ENCODE measurements at regions not wholly inside any gene's neighbourhood (a gene's known extent, or its start where the extent isn't known, plus 50 kb on each side); places are given as distances from the start of the nearest gene placed in this dataset.

DNA sequence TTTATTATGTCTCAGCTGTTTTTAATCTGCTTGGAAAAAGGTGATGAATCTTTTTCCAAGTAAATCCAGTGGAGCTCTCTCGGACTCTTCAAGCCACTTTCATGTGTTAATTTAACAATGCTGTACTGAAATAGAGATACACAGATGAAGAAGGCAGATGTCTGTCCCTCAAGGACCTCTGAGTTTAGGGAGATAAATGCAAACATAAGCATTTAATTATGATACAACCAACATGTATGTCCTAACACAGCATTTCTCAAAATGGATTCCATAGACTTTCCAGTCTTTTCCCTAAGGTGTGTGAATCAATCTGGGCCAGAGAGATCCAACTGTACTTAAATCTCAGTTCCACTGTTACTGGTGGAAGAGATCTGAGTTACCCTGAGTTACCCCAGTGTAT lies 262.4 kb downstream of the RND3 start:
- Histone ChIP-seq H3K9ac (ENCODE audit: control insufficient read depth, extremely low read depth, insufficient read depth, low read length) (no peak overlapping the region), H3K4me2 (ENCODE audit: control insufficient read depth, extremely low read depth, insufficient read depth, low read depth, low read length) (no peak overlapping the region), H3K4me3 (ENCODE audit: control insufficient read depth in 2 of 3, extremely low read depth in 1 of 3, insufficient read depth in 2 of 3, low read depth in 1 of 3, low read length in 3 of 3) (no peak overlapping the region), H3K9me3 (ENCODE audit: control insufficient read depth, low read depth, low read length) (no peaks in the 10 kb centered on the region), H3K36me3 (ENCODE audit: control insufficient read depth in 2 of 2, extremely low read depth in 1 of 2, insufficient read depth in 2 of 2, low read length in 2 of 2) (no peaks in the 10 kb centered on the region), H3K79me2 (ENCODE audit: control insufficient read depth, insufficient read depth, low read length) (no peaks in the 10 kb centered on the region), H3K27me3 (ENCODE audit: control insufficient read depth, extremely low read depth, insufficient read depth, low read length) (no peaks in the 10 kb centered on the region), H2AFZ (ENCODE audit: control insufficient read depth, low read length) (no peak overlapping the region), H3K4me1 (ENCODE audit: control insufficient read depth, extremely low read depth, insufficient read depth, low read length) (no peaks in the 10 kb centered on the region), H3K27ac (ENCODE audit: control insufficient read depth, insufficient read depth, low read length) (no peak overlapping the region), H3K9me1 (ENCODE audit: control insufficient read depth, extremely low read depth, insufficient read depth, low read length) (no peaks in the 10 kb centered on the region), H4K20me1 (ENCODE audit: control insufficient read depth, extremely low read depth, insufficient read depth, low read length) (no peaks in the 10 kb centered on the region)
- FAIRE-seq (no peak), DNase-seq (ENCODE audit: low read depth, low spot score) (no peak)
- dilution Hi-C loops (cut with MboI; ENCODE audit: extremely low pct_ligation_motif_present, low sequenced_read_pairs): no loop called here
- TF ChIP-seq EZH2 (IDR thresholded peaks at IDR 0.05; ENCODE audit: low read length): no peak
- TF ChIP-seq, protein P1, sequence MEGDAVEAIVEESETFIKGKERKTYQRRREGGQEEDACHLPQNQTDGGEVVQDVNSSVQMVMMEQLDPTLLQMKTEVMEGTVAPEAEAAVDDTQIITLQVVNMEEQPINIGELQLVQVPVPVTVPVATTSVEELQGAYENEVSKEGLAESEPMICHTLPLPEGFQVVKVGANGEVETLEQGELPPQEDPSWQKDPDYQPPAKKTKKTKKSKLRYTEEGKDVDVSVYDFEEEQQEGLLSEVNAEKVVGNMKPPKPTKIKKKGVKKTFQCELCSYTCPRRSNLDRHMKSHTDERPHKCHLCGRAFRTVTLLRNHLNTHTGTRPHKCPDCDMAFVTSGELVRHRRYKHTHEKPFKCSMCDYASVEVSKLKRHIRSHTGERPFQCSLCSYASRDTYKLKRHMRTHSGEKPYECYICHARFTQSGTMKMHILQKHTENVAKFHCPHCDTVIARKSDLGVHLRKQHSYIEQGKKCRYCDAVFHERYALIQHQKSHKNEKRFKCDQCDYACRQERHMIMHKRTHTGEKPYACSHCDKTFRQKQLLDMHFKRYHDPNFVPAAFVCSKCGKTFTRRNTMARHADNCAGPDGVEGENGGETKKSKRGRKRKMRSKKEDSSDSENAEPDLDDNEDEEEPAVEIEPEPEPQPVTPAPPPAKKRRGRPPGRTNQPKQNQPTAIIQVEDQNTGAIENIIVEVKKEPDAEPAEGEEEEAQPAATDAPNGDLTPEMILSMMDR (optimal IDR thresholded peaks at IDR 0.05 in 1 of 3, IDR thresholded peaks at IDR 0.05 in 1 of 3, conservative IDR thresholded peaks at IDR 0.05 in 1 of 3; ENCODE audit: extremely low read depth in 1 of 3, insufficient read depth in 2 of 3, low read length in 3 of 3): no peak

DNA sequence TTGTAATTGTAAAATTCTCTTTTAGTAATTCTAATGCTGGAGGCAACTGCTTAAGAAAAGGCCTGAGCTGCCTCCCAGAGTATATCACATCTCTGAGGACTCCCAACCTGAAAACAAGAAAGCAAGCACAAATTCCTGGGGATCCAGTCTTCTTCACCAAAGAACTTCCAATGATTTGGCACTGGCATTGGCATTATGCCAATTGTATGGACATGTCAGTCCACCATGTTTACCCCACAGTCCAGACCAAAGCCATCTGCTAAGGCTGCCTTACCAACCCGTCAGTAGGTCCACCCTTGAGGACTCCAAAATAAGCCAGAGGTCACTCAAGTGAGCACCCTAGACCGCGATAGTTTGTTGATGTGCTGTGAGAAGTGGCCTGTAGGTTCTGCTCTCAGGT lies 263.1 kb downstream of the RND3 start:
- H3K9me1 ChIP-seq (ENCODE audit: control insufficient read depth, extremely low read depth, insufficient read depth, low read length): no peaks in the 10 kb centered on the region
- no peaks in the 10 kb centered on the region for H3K9me3 ChIP-seq (ENCODE audit: control insufficient read depth, low read depth, low read length)
- no peak for DNase-seq (ENCODE audit: low read depth, low spot score)
- no peaks in the 10 kb centered on the region for H4K20me1 ChIP-seq (ENCODE audit: control insufficient read depth, extremely low read depth, insufficient read depth, low read length)
- H3K9ac ChIP-seq (ENCODE audit: control insufficient read depth, extremely low read depth, insufficient read depth, low read length): no peak overlapping the region
- H2AFZ ChIP-seq (ENCODE audit: control insufficient read depth, low read length): no peak overlapping the region
- dilution Hi-C loops (cut with MboI; ENCODE audit: extremely low pct_ligation_motif_present, low sequenced_read_pairs): no loop called here
- FAIRE-seq: no peak
- H3K36me3 ChIP-seq (ENCODE audit: control insufficient read depth in 2 of 2, extremely low read depth in 1 of 2, insufficient read depth in 2 of 2, low read length in 2 of 2): no peaks in the 10 kb centered on the region
- no peak overlapping the region for H3K4me3 ChIP-seq (ENCODE audit: control insufficient read depth in 2 of 3, extremely low read depth in 1 of 3, insufficient read depth in 2 of 3, low read depth in 1 of 3, low read length in 3 of 3)
- TF ChIP-seq EZH2 (IDR thresholded peaks at IDR 0.05; ENCODE audit: low read length): no peak
- TF ChIP-seq, protein P1 (optimal IDR thresholded peaks at IDR 0.05 in 1 of 3, IDR thresholded peaks at IDR 0.05 in 1 of 3, conservative IDR thresholded peaks at IDR 0.05 in 1 of 3; ENCODE audit: extremely low read depth in 1 of 3, insufficient read depth in 2 of 3, low read length in 3 of 3): no peak
- no peak overlapping the region for H3K27ac ChIP-seq (ENCODE audit: control insufficient read depth, insufficient read depth, low read length)
- no peaks in the 10 kb centered on the region for H3K79me2 ChIP-seq (ENCODE audit: control insufficient read depth, insufficient read depth, low read length)
- H3K27me3 ChIP-seq (ENCODE audit: control insufficient read depth, extremely low read depth, insufficient read depth, low read length): no peaks in the 10 kb centered on the region
- no peak overlapping the region for H3K4me2 ChIP-seq (ENCODE audit: control insufficient read depth, extremely low read depth, insufficient read depth, low read depth, low read length)
- no peaks in the 10 kb centered on the region for H3K4me1 ChIP-seq (ENCODE audit: control insufficient read depth, extremely low read depth, insufficient read depth, low read length)

Data from keratinocyte (primary cell).